ENCODE measurements at regions not wholly inside any gene's neighbourhood (a gene's known extent, or its start where the extent isn't known, plus 50 kb on each side); places are given as distances from the start of the nearest gene placed in this dataset.

GRCh38 chr11:91972665-91973266, 251.9 kb upstream of the FAT3 start:
- TF ChIP-seq REST (IDR thresholded peaks at IDR 0.05; ENCODE audit: low read depth) (no peak), MAX (IDR thresholded peaks at IDR 0.05) (no peak), TAF1 (IDR thresholded peaks at IDR 0.05; ENCODE audit: low read depth) (no peak), EP300 (IDR thresholded peaks at IDR 0.05; ENCODE audit: borderline replicate concordance) (no peak), CREB1 (IDR thresholded peaks at IDR 0.05; ENCODE audit: low read depth) (no peak), ZBTB7A (IDR thresholded peaks at IDR 0.05; ENCODE audit: low read depth) (no peak), TCF12 (IDR thresholded peaks at IDR 0.05; ENCODE audit: low read depth) (no peak), NFIC (IDR thresholded peaks at IDR 0.05) (no peak), YY1 (IDR thresholded peaks at IDR 0.05; ENCODE audit: low read depth) (no peak), CEBPB (IDR thresholded peaks at IDR 0.05) (no peak), RAD21 (IDR thresholded peaks at IDR 0.05; ENCODE audit: low read depth) (no peak), USF1 (IDR thresholded peaks at IDR 0.05) (no peak), FOXM1 (IDR thresholded peaks at IDR 0.05; ENCODE audit: borderline replicate concordance, low read depth) (no peak), TEAD4 (IDR thresholded peaks at IDR 0.05) (peak; percentile 31; the same call in 1 of the 2 replicates)

All from Ishikawa (cell line).